WTC11 (cell line): ENCODE measurements at regions not wholly inside any gene's neighbourhood (a gene's known extent, or its start where the extent isn't known, plus 50 kb on each side); places are given as distances from the start of the nearest gene placed in this dataset.

Experiments
- ATAC-seq: fragments of 200-7000 bp; cut with Tn5 transposase; 2 replicates; pipeline ENCODE4 v1.10.0; 2021; ENCODE audit warnings: mild to moderate bottlenecking, moderate library complexity
- CTCF ChIA-PET: fragments of 300-600 bp; sonication (Branson Sonifier 250); formaldehyde crosslinking; loops from one replicate; lab custom pipeline; 2021; ENCODE audit warnings: antibody characterized with exemption; lab: Charles Lee
- POLR2A ChIA-PET: fragments of 350-600 bp; sonication (Branson Sonifier 250); formaldehyde crosslinking; loops from one replicate; lab custom pipeline; 2021; ENCODE audit warnings: antibody characterized with exemption; lab: Charles Lee
- DNase-seq: peaks from one replicate; pipeline ENCODE4 v3.0.0; 2021; ENCODE audit warnings: low spot score
- H3K27ac Mint-ChIP-seq: 2 replicates; pipeline ENCODE4 v1.8.0; 2021; ENCODE audit warnings: mixed read lengths
- H3K27me3 Mint-ChIP-seq: 2 replicates; pipeline ENCODE4 v1.8.0; 2021; ENCODE audit warnings: low read depth, mild to moderate bottlenecking, moderate library complexity, mixed read lengths
- H3K36me3 Mint-ChIP-seq: 2 replicates; pipeline ENCODE4 v1.8.0; 2021; ENCODE audit warnings: mixed read lengths
- H3K4me1 Mint-ChIP-seq: 2 replicates; pipeline ENCODE4 v1.8.0; 2022; ENCODE audit warnings: mixed read lengths
- H3K4me3 Mint-ChIP-seq: 2 replicates; pipeline ENCODE4 v1.8.0; 2021; ENCODE audit warnings: mild to moderate bottlenecking, moderate library complexity, mixed read lengths
- H3K9me3 Mint-ChIP-seq: 2 replicates; pipeline ENCODE4 v1.8.0; 2021; ENCODE audit warnings: mixed read lengths
- CBFB ChIP-seq: sonication (generic); formaldehyde crosslinking; IDR thresholded peaks from 2 replicates; pipeline ENCODE4 v1.8.1; 2022; ENCODE audit warnings: mild to moderate bottlenecking, low read depth, missing genetic modification reagents
- E2F1 ChIP-seq: sonication (generic); formaldehyde crosslinking; IDR thresholded peaks from 2 replicates; pipeline ENCODE4 v1.8.0; 2022; ENCODE audit warnings: mild to moderate bottlenecking, missing genetic modification reagents
- FOXP1 ChIP-seq: sonication (generic); formaldehyde crosslinking; IDR thresholded peaks from 2 replicates; pipeline ENCODE4 v1.8.0; 2022; ENCODE audit warnings: missing genetic modification reagents, mild to moderate bottlenecking, moderate library complexity, borderline replicate concordance
- GRHL2 ChIP-seq: fragments of 250-450 bp; sonication (Bioruptor Pico); IDR thresholded peaks from 2 replicates; pipeline ENCODE4 v1.8.0; 2022; ENCODE audit warnings: mild to moderate bottlenecking, moderate library complexity; ENCODE audit not compliant: insufficient replicate concordance, severe bottlenecking
- IRF1 ChIP-seq: sonication (generic); formaldehyde crosslinking; IDR thresholded peaks from 2 replicates; pipeline ENCODE4 v1.8.0; 2023; ENCODE audit warnings: missing genetic modification reagents
- IRF2 ChIP-seq: sonication (generic); formaldehyde crosslinking; IDR thresholded peaks from 2 replicates; pipeline ENCODE4 v1.8.0; 2022; ENCODE audit warnings: low read depth, missing genetic modification reagents, borderline replicate concordance
- NFYB ChIP-seq: sonication (generic); formaldehyde crosslinking; conservative IDR thresholded peaks from 2 replicates; pipeline ENCODE4 v1.8.0; 2022; ENCODE audit warnings: low read depth, missing genetic modification reagents
- NR2C2 ChIP-seq: sonication (generic); formaldehyde crosslinking; IDR thresholded peaks from 2 replicates; pipeline ENCODE4 v1.8.0; 2022; ENCODE audit warnings: mild to moderate bottlenecking, missing genetic modification reagents
- OVOL2 ChIP-seq: fragments of 250-450 bp; sonication (Bioruptor Pico); IDR thresholded peaks from 2 replicates; pipeline ENCODE4 v1.9.0; 2021; ENCODE audit warnings: mild to moderate bottlenecking, borderline replicate concordance
- SMAD3 ChIP-seq: sonication (generic); formaldehyde crosslinking; IDR thresholded peaks from 2 replicates; pipeline ENCODE4 v1.8.0; 2022; ENCODE audit warnings: missing genetic modification reagents, mild to moderate bottlenecking, borderline replicate concordance
- SOX15 ChIP-seq: fragments of 250-450 bp; sonication (Bioruptor Pico); IDR thresholded peaks from 2 replicates; pipeline ENCODE4 v1.9.0; 2021; ENCODE audit warnings: mild to moderate bottlenecking
- TCF7 ChIP-seq: sonication (generic); formaldehyde crosslinking; IDR thresholded peaks from 2 replicates; pipeline ENCODE4 v1.8.0; 2022; ENCODE audit warnings: mild to moderate bottlenecking, low read depth, missing genetic modification reagents, moderate library complexity
- TEAD1 ChIP-seq: sonication (generic); formaldehyde crosslinking; IDR thresholded peaks from 2 replicates; pipeline ENCODE4 v1.8.0; 2022; ENCODE audit warnings: mild to moderate bottlenecking, missing genetic modification reagents
- ZMAT4 ChIP-seq: fragments of 250-450 bp; sonication (Bioruptor Pico); IDR thresholded peaks from 2 replicates; pipeline ENCODE4 v1.9.0; 2021; ENCODE audit warnings: mild to moderate bottlenecking
- ZNF232 ChIP-seq: sonication (generic); formaldehyde crosslinking; IDR thresholded peaks from 2 replicates; pipeline ENCODE4 v1.8.0; 2022; ENCODE audit warnings: mild to moderate bottlenecking, missing genetic modification reagents
- ZNF671 ChIP-seq: fragments of 250-450 bp; sonication (Bioruptor Pico); IDR thresholded peaks from 2 replicates; pipeline ENCODE4 v1.8.0; 2021; ENCODE audit warnings: mild to moderate bottlenecking
- TF ChIP-seq, protein P1 (sequence below): sonication (generic); formaldehyde crosslinking; conservative IDR thresholded peaks from 2 replicates; pipeline ENCODE4 v1.8.1; 2022; ENCODE audit warnings: mild to moderate bottlenecking, missing genetic modification reagents
- TF ChIP-seq, protein P2 (sequence below): sonication (generic); formaldehyde crosslinking; IDR thresholded peaks from 2 replicates; pipeline ENCODE4 v1.8.1; 2022; ENCODE audit warnings: low read depth, missing genetic modification reagents, borderline replicate concordance
- TF ChIP-seq, protein P3 (sequence below): sonication (generic); formaldehyde crosslinking; IDR thresholded peaks from 2 replicates; pipeline ENCODE4 v1.8.1; 2022; ENCODE audit warnings: mild to moderate bottlenecking, moderate library complexity, missing genetic modification reagents
- TF ChIP-seq, protein P4 (sequence below): fragments of 250-450 bp; sonication (Bioruptor Pico); IDR thresholded peaks from 2 replicates; pipeline ENCODE4 v2.1.2; 2022; ENCODE audit warnings: mild to moderate bottlenecking, moderate library complexity
- TF ChIP-seq, protein P5 (sequence below): sonication (generic); formaldehyde crosslinking; IDR thresholded peaks from 2 replicates; pipeline ENCODE4 v1.8.0; 2023; ENCODE audit warnings: missing genetic modification reagents, mild to moderate bottlenecking, borderline replicate concordance

- TF ChIP-seq GRHL2 (CRISPR knock-in tag) (no peak), NFYB (no peak), OVOL2 (no peak), IRF1 (no peak), CBFB (CRISPR knock-in tag) (no peak), ZNF671 (no peak)
- TF ChIP-seq, protein P1, sequence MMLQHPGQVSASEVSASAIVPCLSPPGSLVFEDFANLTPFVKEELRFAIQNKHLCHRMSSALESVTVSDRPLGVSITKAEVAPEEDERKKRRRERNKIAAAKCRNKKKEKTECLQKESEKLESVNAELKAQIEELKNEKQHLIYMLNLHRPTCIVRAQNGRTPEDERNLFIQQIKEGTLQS (CRISPR knock-in tag): no peak
- TF ChIP-seq, protein P2, sequence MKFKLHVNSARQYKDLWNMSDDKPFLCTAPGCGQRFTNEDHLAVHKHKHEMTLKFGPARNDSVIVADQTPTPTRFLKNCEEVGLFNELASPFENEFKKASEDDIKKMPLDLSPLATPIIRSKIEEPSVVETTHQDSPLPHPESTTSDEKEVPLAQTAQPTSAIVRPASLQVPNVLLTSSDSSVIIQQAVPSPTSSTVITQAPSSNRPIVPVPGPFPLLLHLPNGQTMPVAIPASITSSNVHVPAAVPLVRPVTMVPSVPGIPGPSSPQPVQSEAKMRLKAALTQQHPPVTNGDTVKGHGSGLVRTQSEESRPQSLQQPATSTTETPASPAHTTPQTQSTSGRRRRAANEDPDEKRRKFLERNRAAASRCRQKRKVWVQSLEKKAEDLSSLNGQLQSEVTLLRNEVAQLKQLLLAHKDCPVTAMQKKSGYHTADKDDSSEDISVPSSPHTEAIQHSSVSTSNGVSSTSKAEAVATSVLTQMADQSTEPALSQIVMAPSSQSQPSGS: no peak
- TF ChIP-seq, all 79 proteins: peak for 0
Measured at GRCh38 chr14:40733206-40733605, 873.5 kb upstream of the LRFN5 start (continued).

GRCh38 chr14:40727107-40727506 lies 879.6 kb upstream of the LRFN5 start:
- no peak overlapping the region for H3K4me3 Mint-ChIP-seq
- peaks cover 46% of the 10 kb centered on the region for H3K9me3 Mint-ChIP-seq
- H3K27me3 Mint-ChIP-seq: no peaks in the 10 kb centered on the region; the same call in 1 of the 2 replicates
- ChIA-PET CTCF (no interaction called here), POLR2A (no interaction called here)
- ATAC-seq (no peak), DNase-seq (no peak)
- TF ChIP-seq SMAD3 (CRISPR knock-in tag) (no peak), TEAD1 (no peak), ZNF232 (CRISPR knock-in tag) (no peak)
- TF ChIP-seq, protein P3, sequence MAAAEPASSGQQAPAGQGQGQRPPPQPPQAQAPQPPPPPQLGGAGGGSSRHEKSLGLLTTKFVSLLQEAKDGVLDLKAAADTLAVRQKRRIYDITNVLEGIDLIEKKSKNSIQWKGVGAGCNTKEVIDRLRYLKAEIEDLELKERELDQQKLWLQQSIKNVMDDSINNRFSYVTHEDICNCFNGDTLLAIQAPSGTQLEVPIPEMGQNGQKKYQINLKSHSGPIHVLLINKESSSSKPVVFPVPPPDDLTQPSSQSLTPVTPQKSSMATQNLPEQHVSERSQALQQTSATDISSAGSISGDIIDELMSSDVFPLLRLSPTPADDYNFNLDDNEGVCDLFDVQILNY (CRISPR knock-in tag): no peak
- H3K27ac Mint-ChIP-seq: no peak overlapping the region
- H3K4me1 Mint-ChIP-seq: no peaks in the 10 kb centered on the region
- H3K36me3 Mint-ChIP-seq: peaks cover 23% of the 10 kb centered on the region

DNA sequence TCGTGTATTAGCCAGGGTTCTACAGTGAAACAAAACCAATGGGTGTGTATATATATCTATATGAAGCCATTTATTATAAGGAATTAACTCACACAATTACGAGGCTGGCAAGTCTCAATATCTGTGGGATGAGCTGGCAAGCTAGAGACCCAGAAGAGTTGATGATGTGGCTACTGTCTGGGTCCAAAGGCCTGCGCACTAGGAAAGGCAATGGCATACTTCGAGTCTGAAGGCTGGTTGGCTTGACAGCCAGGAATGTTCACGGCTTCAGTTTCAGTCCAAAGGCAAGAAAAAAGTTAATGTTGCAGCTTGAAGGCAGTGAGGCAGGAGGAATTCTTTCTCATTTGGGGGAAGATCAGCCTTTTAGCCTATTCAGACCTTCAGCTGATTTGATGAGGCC lies 893.3 kb upstream of the LRFN5 start:
- POLR2A ChIA-PET: no interaction called here
- H3K27me3 Mint-ChIP-seq: peaks cover 7% of the 10 kb centered on the region; the same call in 1 of the 2 replicates
- TF ChIP-seq, protein P3 (CRISPR knock-in tag): no peak
- no peak for TF ChIP-seq NR2C2
- TF ChIP-seq, protein P4, sequence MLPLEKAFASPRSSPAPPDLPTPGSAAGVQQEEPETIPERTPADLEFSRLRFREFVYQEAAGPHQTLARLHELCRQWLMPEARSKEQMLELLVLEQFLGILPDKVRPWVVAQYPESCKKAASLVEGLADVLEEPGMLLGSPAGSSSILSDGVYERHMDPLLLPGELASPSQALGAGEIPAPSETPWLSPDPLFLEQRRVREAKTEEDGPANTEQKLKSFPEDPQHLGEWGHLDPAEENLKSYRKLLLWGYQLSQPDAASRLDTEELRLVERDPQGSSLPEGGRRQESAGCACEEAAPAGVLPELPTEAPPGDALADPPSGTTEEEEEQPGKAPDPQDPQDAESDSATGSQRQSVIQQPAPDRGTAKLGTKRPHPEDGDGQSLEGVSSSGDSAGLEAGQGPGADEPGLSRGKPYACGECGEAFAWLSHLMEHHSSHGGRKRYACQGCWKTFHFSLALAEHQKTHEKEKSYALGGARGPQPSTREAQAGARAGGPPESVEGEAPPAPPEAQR: no peak
- TF ChIP-seq CBFB (CRISPR knock-in tag): no peak
- no peak for TF ChIP-seq E2F1 (CRISPR knock-in tag)
- no peak for TF ChIP-seq SOX15 (CRISPR knock-in tag)
- TF ChIP-seq FOXP1 (CRISPR knock-in tag): no peak
- TF ChIP-seq, protein P5, sequence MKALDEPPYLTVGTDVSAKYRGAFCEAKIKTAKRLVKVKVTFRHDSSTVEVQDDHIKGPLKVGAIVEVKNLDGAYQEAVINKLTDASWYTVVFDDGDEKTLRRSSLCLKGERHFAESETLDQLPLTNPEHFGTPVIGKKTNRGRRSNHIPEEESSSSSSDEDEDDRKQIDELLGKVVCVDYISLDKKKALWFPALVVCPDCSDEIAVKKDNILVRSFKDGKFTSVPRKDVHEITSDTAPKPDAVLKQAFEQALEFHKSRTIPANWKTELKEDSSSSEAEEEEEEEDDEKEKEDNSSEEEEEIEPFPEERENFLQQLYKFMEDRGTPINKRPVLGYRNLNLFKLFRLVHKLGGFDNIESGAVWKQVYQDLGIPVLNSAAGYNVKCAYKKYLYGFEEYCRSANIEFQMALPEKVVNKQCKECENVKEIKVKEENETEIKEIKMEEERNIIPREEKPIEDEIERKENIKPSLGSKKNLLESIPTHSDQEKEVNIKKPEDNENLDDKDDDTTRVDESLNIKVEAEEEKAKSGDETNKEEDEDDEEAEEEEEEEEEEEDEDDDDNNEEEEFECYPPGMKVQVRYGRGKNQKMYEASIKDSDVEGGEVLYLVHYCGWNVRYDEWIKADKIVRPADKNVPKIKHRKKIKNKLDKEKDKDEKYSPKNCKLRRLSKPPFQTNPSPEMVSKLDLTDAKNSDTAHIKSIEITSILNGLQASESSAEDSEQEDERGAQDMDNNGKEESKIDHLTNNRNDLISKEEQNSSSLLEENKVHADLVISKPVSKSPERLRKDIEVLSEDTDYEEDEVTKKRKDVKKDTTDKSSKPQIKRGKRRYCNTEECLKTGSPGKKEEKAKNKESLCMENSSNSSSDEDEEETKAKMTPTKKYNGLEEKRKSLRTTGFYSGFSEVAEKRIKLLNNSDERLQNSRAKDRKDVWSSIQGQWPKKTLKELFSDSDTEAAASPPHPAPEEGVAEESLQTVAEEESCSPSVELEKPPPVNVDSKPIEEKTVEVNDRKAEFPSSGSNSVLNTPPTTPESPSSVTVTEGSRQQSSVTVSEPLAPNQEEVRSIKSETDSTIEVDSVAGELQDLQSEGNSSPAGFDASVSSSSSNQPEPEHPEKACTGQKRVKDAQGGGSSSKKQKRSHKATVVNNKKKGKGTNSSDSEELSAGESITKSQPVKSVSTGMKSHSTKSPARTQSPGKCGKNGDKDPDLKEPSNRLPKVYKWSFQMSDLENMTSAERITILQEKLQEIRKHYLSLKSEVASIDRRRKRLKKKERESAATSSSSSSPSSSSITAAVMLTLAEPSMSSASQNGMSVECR (CRISPR knock-in tag): no peak
- TF ChIP-seq, protein P1 (CRISPR knock-in tag): no peak
- no peak for TF ChIP-seq SMAD3 (CRISPR knock-in tag)
- no peak for TF ChIP-seq ZMAT4 (CRISPR knock-in tag)
- no peak for TF ChIP-seq IRF2 (CRISPR knock-in tag)
- no peak for TF ChIP-seq TCF7 (CRISPR knock-in tag)

More for the DNA sequence above, 893.3 kb upstream of the LRFN5 start:
- H3K4me1 Mint-ChIP-seq: no peaks in the 10 kb centered on the region
- CTCF ChIA-PET: no interaction called here
- no peak overlapping the region for H3K4me3 Mint-ChIP-seq
- DNase-seq (no peak), ATAC-seq (no peak)
- H3K9me3 Mint-ChIP-seq: peaks cover 59% of the 10 kb centered on the region
- H3K36me3 Mint-ChIP-seq: peaks cover 33% of the 10 kb centered on the region
- H3K27ac Mint-ChIP-seq: no peak overlapping the region
